Cardiac muscle cell (in vitro differentiated cells and primary cell): ENCODE measurements at regions not wholly inside any gene's neighbourhood (a gene's known extent, or its start where the extent isn't known, plus 50 kb on each side); places are given as distances from the start of the nearest gene placed in this dataset.

Experiments used
- DNase-seq, 2 donors: peaks; one replicate each; pipeline versions ENCODE4 v3.0.0 to v3.0.0-alpha.2; 2010 to 2017; ENCODE audit warnings: low read depth in 1 of 2, low spot score in 1 of 2
- H3K27ac ChIP-seq: fragments of 200-600 bp; sonication (generic); 2 replicates; pipeline ENCODE4 v1.5.1; 2016
- H3K27me3 ChIP-seq: fragments of 200-600 bp; sonication (generic); 2 replicates; pipeline ENCODE4 v1.6.0; 2016; ENCODE audit warnings: control low read depth
- H3K36me3 ChIP-seq: fragments of 200-600 bp; sonication (generic); 2 replicates; pipeline ENCODE4 v1.5.1; 2016; ENCODE audit warnings: control low read depth
- H3K4me1 ChIP-seq: fragments of 200-600 bp; sonication (generic); 2 replicates; pipeline ENCODE4 v1.8.1; 2017; ENCODE audit warnings: low read depth, mild to moderate bottlenecking, mixed run types
- H3K4me3 ChIP-seq: fragments of 200-600 bp; sonication (generic); 2 replicates; pipeline ENCODE4 v1.5.1; 2016; ENCODE audit warnings: mild to moderate bottlenecking
- H3K9me3 ChIP-seq: fragments of 200-600 bp; sonication (generic); 2 replicates; pipeline ENCODE4 v1.5.1; 2017; ENCODE audit warnings: low read depth, mild to moderate bottlenecking, control low read depth
- TF ChIP-seq, protein P1 (sequence below): IDR thresholded peaks from 2 replicates; pipeline ENCODE4 v1.5.1; 2012; ENCODE audit warnings: low read depth, mild to moderate bottlenecking, low read length

DNA sequence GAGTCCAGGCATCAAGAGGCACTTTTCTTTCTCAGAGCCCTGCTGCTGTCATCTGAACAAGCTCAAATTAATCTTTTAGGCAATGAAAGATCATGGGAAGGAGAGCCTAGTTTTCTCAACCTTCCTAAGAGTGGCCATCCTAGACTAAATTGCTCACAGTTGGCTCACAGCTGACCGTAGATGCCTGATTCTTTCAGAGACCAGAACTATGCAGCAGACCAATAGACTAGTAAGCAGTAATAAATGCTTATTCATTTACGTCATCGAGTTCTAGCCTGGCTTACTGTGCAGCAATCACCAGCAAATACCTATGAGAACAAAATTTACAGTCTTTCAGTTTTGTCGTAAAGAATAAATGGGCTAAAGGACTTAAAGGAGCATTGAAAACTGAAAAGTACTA, 602.9 kb upstream of the GHITM start:
- no peaks in the 10 kb centered on the region for H3K9me3 ChIP-seq
- H3K4me3 ChIP-seq, result no peak overlapping the region
- DNase-seq, result no peak
- TF ChIP-seq, protein P1, sequence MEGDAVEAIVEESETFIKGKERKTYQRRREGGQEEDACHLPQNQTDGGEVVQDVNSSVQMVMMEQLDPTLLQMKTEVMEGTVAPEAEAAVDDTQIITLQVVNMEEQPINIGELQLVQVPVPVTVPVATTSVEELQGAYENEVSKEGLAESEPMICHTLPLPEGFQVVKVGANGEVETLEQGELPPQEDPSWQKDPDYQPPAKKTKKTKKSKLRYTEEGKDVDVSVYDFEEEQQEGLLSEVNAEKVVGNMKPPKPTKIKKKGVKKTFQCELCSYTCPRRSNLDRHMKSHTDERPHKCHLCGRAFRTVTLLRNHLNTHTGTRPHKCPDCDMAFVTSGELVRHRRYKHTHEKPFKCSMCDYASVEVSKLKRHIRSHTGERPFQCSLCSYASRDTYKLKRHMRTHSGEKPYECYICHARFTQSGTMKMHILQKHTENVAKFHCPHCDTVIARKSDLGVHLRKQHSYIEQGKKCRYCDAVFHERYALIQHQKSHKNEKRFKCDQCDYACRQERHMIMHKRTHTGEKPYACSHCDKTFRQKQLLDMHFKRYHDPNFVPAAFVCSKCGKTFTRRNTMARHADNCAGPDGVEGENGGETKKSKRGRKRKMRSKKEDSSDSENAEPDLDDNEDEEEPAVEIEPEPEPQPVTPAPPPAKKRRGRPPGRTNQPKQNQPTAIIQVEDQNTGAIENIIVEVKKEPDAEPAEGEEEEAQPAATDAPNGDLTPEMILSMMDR, result no peak
- peaks cover 16% of the 10 kb centered on the region for H3K4me1 ChIP-seq
- H3K27me3 ChIP-seq, result no peaks in the 10 kb centered on the region
- no peak overlapping the region for H3K27ac ChIP-seq
- H3K36me3 ChIP-seq, result no peaks in the 10 kb centered on the region

DNA sequence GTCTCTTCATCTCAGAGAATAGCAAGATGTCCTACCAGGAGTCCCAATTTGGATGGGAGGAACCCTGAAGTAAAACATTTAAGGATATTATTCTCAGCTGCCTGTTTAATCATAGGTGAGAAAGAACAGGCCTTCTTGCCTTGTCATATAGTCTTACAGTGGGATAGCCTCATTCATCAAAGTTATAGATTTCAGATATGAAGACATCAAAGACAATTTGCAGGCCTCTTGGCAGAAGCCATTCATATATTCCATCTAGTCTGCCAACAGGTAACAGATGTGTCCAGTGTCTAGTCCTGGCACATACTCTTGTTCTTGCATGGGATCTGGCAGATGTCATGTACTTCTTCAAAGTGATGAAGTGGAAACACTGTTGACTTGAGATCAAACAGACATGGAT, 601.3 kb upstream of the GHITM start:
- no peaks in the 10 kb centered on the region for H3K36me3 ChIP-seq
- TF ChIP-seq, protein P1, result no peak
- no peaks in the 10 kb centered on the region for H3K27me3 ChIP-seq
- peaks cover 16% of the 10 kb centered on the region for H3K4me1 ChIP-seq
- DNase-seq, result no peak
- H3K9me3 ChIP-seq, result no peaks in the 10 kb centered on the region
- no peak overlapping the region for H3K4me3 ChIP-seq
- H3K27ac ChIP-seq, result no peak overlapping the region

DNA sequence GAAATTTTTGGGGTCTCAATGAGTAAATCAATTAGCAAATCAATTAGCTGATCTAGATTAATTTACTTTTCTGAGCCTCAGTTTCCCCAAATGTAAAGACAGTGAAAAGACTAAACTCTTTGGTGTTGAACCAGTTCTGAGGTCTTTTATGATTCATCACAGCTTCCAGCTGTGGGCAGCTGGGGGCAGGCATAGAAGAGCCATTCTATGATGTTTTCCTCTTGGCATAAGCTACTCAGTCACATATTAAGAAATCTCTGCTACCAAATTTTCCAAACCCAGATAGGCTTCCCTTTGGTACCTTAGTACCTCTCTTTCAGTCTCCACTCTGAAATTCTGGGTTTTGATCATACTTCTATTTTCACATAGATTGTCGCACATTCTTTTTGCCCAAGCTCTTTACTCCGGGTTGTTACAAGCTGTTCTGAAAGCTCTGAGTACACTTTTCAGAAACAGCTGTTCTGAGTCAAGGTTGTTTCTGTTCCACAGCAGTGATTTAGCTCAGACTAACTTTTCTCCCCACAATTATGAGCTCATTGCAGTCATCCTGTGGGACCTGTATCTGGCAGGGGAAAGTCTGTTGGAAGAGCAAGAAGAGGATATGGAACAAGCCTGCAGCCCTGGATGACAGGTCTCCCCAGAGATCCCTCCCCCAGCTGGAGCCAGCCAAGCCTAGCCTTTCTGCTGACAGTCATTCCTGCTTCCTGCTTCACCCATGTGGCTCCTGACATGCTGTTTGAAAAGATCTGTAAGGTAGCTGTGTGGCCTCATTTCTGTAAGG, 599.6 kb upstream of the GHITM start:
- Histone ChIP-seq H3K27ac (peak overlapping the region; percentile 65), H3K36me3 (no peaks in the 10 kb centered on the region), H3K27me3 (no peaks in the 10 kb centered on the region), H3K9me3 (no peaks in the 10 kb centered on the region), H3K4me1 (peaks cover 16% of the 10 kb centered on the region), H3K4me3 (no peak overlapping the region)
- TF ChIP-seq, protein P1, result no peak
- peak in 1 of 2 donors; percentile 70 for DNase-seq

DNA sequence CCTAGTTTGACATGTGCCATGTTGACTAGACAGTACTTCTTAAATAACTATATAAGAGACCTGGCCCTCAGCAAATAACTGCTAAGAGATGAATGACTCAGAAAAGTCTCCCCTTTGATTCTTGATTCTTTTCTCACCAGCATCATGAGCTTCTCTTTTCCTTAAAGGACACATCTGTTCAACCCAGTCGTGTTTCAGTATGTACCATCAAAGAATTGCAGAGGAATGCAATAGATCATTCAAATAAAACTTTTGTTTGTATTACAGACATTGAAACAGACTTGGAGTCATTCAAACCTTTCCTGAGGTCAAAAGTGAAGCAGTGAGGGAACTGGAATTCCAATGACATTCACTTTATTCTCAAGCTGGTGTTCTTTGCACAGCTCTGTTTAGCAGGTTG, 598.3 kb upstream of the GHITM start:
- H3K27ac ChIP-seq, result no peak overlapping the region

DNA sequence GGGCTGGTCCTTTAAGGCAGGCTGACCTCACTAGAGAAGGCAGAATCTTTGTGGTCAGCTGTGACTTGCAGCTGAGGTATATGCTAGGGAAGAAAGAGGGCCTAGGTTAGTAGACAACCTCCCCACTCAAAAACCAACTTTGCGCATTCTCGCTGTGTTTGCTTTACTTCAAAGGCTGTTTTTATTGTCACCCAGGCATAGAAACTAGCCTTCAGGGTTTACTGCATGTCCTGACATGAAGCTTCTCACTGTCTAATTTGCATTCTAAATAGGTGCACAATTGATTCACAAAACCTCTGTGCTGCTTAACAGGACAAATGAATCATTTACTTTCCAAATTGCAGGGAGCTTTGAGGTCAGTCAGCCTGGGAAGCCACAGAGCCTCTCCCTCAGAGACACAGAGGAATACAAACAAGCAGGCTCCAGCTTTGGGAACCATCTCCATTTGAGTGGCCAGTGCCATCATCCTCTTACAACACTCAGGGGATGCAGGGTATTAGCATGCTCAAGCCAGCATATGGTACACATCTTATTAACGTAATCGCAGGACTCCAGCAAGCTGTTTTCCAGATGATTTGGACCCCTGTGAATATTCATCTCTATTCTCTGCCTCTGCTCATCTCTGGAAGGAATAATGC, 596.4 kb upstream of the GHITM start:
- H3K27ac ChIP-seq, result no peak overlapping the region
- DNase-seq, result peak in 1 of 2 donors; percentile 6
- no peaks in the 10 kb centered on the region for H3K9me3 ChIP-seq
- peaks cover 31% of the 10 kb centered on the region for H3K4me1 ChIP-seq
- TF ChIP-seq, protein P1, result no peak
- no peaks in the 10 kb centered on the region for H3K36me3 ChIP-seq
- H3K4me3 ChIP-seq, result no peak overlapping the region
- no peaks in the 10 kb centered on the region for H3K27me3 ChIP-seq

More for the DNA sequence above, 598.3 kb upstream of the GHITM start:
- Histone ChIP-seq H3K36me3 (no peaks in the 10 kb centered on the region), H3K4me3 (no peak overlapping the region), H3K27me3 (no peaks in the 10 kb centered on the region), H3K4me1 (peaks cover 26% of the 10 kb centered on the region), H3K9me3 (no peaks in the 10 kb centered on the region)
- no peak for DNase-seq
- TF ChIP-seq, protein P1, result no peak
